IPS-15b (cell line): ENCODE measurements at regions not wholly inside any gene's neighbourhood (a gene's known extent, or its start where the extent isn't known, plus 50 kb on each side); places are given as distances from the start of the nearest gene placed in this dataset.

ENCODE experiments used
- H3K27me3 ChIP-seq: one replicate; pipeline ENCODE4 v1.6.1; 2013; ENCODE audit warnings: low read length; ENCODE audit not compliant: control insufficient read depth, insufficient read depth
- H3K36me3 ChIP-seq: one replicate; pipeline ENCODE4 v1.6.1; 2013; ENCODE audit warnings: low read length; ENCODE audit not compliant: control insufficient read depth, insufficient read depth
- H3K4me1 ChIP-seq: one replicate; pipeline ENCODE4 v1.6.1; 2013; ENCODE audit warnings: mild to moderate bottlenecking, low read length; ENCODE audit not compliant: control insufficient read depth, insufficient read depth
- H3K4me3 ChIP-seq: one replicate; pipeline ENCODE4 v1.5.1; 2013; ENCODE audit warnings: low read depth, low read length
- H3K9ac ChIP-seq: one replicate; pipeline ENCODE4 v1.6.1; 2013; ENCODE audit warnings: low read depth, mild to moderate bottlenecking, low read length
- H3K9me3 ChIP-seq: one replicate; pipeline ENCODE4 v1.6.1; 2013; ENCODE audit warnings: mild to moderate bottlenecking, low read length; ENCODE audit not compliant: control insufficient read depth, insufficient read depth

GRCh38 chr5:89729623-89730301, 679.8 kb downstream of the CETN3 start:
- no peak overlapping the region for H3K9ac ChIP-seq
- H3K4me1 ChIP-seq = no peaks in the 10 kb centered on the region
- H3K36me3 ChIP-seq = no peaks in the 10 kb centered on the region
- no peaks in the 10 kb centered on the region for H3K9me3 ChIP-seq
- H3K27me3 ChIP-seq = no peaks in the 10 kb centered on the region
- H3K4me3 ChIP-seq = no peak overlapping the region

GRCh38 chr5:89728750-89729149, 680.8 kb downstream of the CETN3 start:
- Histone ChIP-seq H3K9ac (no peak overlapping the region), H3K9me3 (no peaks in the 10 kb centered on the region), H3K36me3 (no peaks in the 10 kb centered on the region), H3K4me1 (no peaks in the 10 kb centered on the region), H3K27me3 (no peaks in the 10 kb centered on the region), H3K4me3 (no peak overlapping the region)

- H3K4me1 ChIP-seq = no peaks in the 10 kb centered on the region
- H3K27me3 ChIP-seq = no peaks in the 10 kb centered on the region
- no peak overlapping the region for H3K4me3 ChIP-seq
- H3K9me3 ChIP-seq = no peaks in the 10 kb centered on the region
- H3K36me3 ChIP-seq = no peaks in the 10 kb centered on the region
- H3K9ac ChIP-seq = no peak overlapping the region
Measured at GRCh38 chr5:89728134-89728533, 681.4 kb downstream of the CETN3 start.

- H3K9me3 ChIP-seq = no peaks in the 10 kb centered on the region
- H3K4me3 ChIP-seq = no peak overlapping the region
- no peaks in the 10 kb centered on the region for H3K4me1 ChIP-seq
- no peaks in the 10 kb centered on the region for H3K36me3 ChIP-seq
- no peaks in the 10 kb centered on the region for H3K27me3 ChIP-seq
- no peak overlapping the region for H3K9ac ChIP-seq
Measured at GRCh38 chr5:89724379-89725095, 685.0 kb downstream of the CETN3 start.

- no peaks in the 10 kb centered on the region for H3K27me3 ChIP-seq
- no peak overlapping the region for H3K9ac ChIP-seq
- no peaks in the 10 kb centered on the region for H3K4me1 ChIP-seq
- H3K36me3 ChIP-seq = no peaks in the 10 kb centered on the region
- H3K4me3 ChIP-seq = no peak overlapping the region
- no peaks in the 10 kb centered on the region for H3K9me3 ChIP-seq
Measured at GRCh38 chr5:89723907-89724306, 685.6 kb downstream of the CETN3 start.

GRCh38 chr5:89722538-89722937, 687.0 kb downstream of the CETN3 start:
- H3K4me3 ChIP-seq = no peak overlapping the region
- no peak overlapping the region for H3K9ac ChIP-seq
- no peaks in the 10 kb centered on the region for H3K9me3 ChIP-seq
- H3K27me3 ChIP-seq = no peaks in the 10 kb centered on the region
- H3K36me3 ChIP-seq = no peaks in the 10 kb centered on the region
- H3K4me1 ChIP-seq = no peaks in the 10 kb centered on the region

- Histone ChIP-seq H3K4me1 (no peaks in the 10 kb centered on the region), H3K9me3 (no peaks in the 10 kb centered on the region), H3K27me3 (no peaks in the 10 kb centered on the region), H3K4me3 (no peak overlapping the region), H3K9ac (no peak overlapping the region), H3K36me3 (no peaks in the 10 kb centered on the region)
Measured at GRCh38 chr5:89721931-89722330, 687.6 kb downstream of the CETN3 start.

- Histone ChIP-seq H3K27me3 (no peaks in the 10 kb centered on the region), H3K4me1 (no peaks in the 10 kb centered on the region), H3K9ac (no peak overlapping the region), H3K36me3 (no peaks in the 10 kb centered on the region), H3K9me3 (no peaks in the 10 kb centered on the region), H3K4me3 (no peak overlapping the region)
Measured at GRCh38 chr5:89721353-89721752, 688.2 kb downstream of the CETN3 start.

- H3K4me1 ChIP-seq = no peaks in the 10 kb centered on the region
- no peak overlapping the region for H3K4me3 ChIP-seq
- H3K36me3 ChIP-seq = no peaks in the 10 kb centered on the region
- H3K27me3 ChIP-seq = no peaks in the 10 kb centered on the region
- no peak overlapping the region for H3K9ac ChIP-seq
- no peaks in the 10 kb centered on the region for H3K9me3 ChIP-seq
Measured at GRCh38 chr5:89712134-89712700, 697.3 kb downstream of the CETN3 start.

GRCh38 chr5:89711526-89711925, 698.0 kb downstream of the CETN3 start:
- H3K9ac ChIP-seq = no peak overlapping the region
- H3K4me1 ChIP-seq = peaks cover under 1% of the 10 kb centered on the region
- H3K36me3 ChIP-seq = no peaks in the 10 kb centered on the region
- H3K9me3 ChIP-seq = no peaks in the 10 kb centered on the region
- H3K4me3 ChIP-seq = no peak overlapping the region
- no peaks in the 10 kb centered on the region for H3K27me3 ChIP-seq

- H3K9me3 ChIP-seq = no peaks in the 10 kb centered on the region
- peaks cover 12% of the 10 kb centered on the region for H3K4me1 ChIP-seq
- no peak overlapping the region for H3K9ac ChIP-seq
- H3K4me3 ChIP-seq = no peak overlapping the region
- H3K36me3 ChIP-seq = no peaks in the 10 kb centered on the region
- no peaks in the 10 kb centered on the region for H3K27me3 ChIP-seq
Measured at GRCh38 chr5:89710006-89710405, 699.5 kb downstream of the CETN3 start.

- no peak overlapping the region for H3K4me3 ChIP-seq
- H3K4me1 ChIP-seq = peaks cover 29% of the 10 kb centered on the region
- H3K27me3 ChIP-seq = no peaks in the 10 kb centered on the region
- no peaks in the 10 kb centered on the region for H3K36me3 ChIP-seq
- H3K9me3 ChIP-seq = no peaks in the 10 kb centered on the region
- no peak overlapping the region for H3K9ac ChIP-seq
Measured at GRCh38 chr5:89707891-89708290, 701.7 kb downstream of the CETN3 start.
